Tibial nerve (tissue), 3 donors: ENCODE measurements at regions not wholly inside any gene's neighbourhood (a gene's known extent, or its start where the extent isn't known, plus 50 kb on each side); places are given as distances from the start of the nearest gene placed in this dataset.

Source experiments
- EP300 ChIP-seq, 2 donors: sonication (generic); formaldehyde crosslinking; IDR thresholded peaks; one replicate each; pipeline ENCODE4 v1.6.1; 2017; ENCODE audit warnings: antibody characterized with exemption in 2 of 2, mild to moderate bottlenecking in 1 of 2
- POLR2A ChIP-seq, 2 donors: fragments of 450-650 bp; IDR thresholded peaks; one replicate each; pipeline ENCODE4 v1.6.1; 2017; ENCODE audit warnings: antibody characterized with exemption in 2 of 2, mild to moderate bottlenecking in 2 of 2, moderate library complexity in 2 of 2

- no peak for TF ChIP-seq EP300 (IDR thresholded peaks at IDR 0.05)
- no peak for TF ChIP-seq POLR2A (IDR thresholded peaks at IDR 0.05)
Observed at GRCh38 chr5:103407402-103407801, 148.8 kb downstream of the MACIR start.
